Upper lobe of left lung (tissue), 6 donors: ENCODE measurements at regions not wholly inside any gene's neighbourhood (a gene's known extent, or its start where the extent isn't known, plus 50 kb on each side); places are given as distances from the start of the nearest gene placed in this dataset.
"Not testable (repeated sequence)": the region's sequence is repeated elsewhere in the genome, so short reads cannot be mapped to it uniquely, and the experiment has no call there.

Experiments
- ATAC-seq, 2 donors: fragments of 200-7000 bp; cut with Tn5 transposase; one replicate each; pipeline ENCODE4 v1.9.1; 2022; ENCODE audit warnings: mild to moderate bottlenecking in 2 of 2, moderate library complexity in 2 of 2; ENCODE audit not compliant: low FRiP score in 2 of 2
- DNase-seq, 2 donors: peaks; one replicate each; pipeline ENCODE4 v3.0.0-alpha.2; 2019 to 2020
- H3K27ac ChIP-seq, 4 donors: fragments of 200-600 bp; sonication (generic); one replicate each; pipeline ENCODE4 v1.5.1; 2016 to 2019
- H3K27me3 ChIP-seq, 4 donors: fragments of 200-600 bp; sonication (generic); one replicate each; pipeline ENCODE4 v1.5.1; 2017 to 2019
- H3K36me3 ChIP-seq, 4 donors: fragments of 200-600 bp; sonication (generic); one replicate each; pipeline ENCODE4 v1.5.1; 2016 to 2019
- H3K4me1 ChIP-seq, 4 donors: fragments of 200-600 bp; sonication (generic); one replicate each; pipeline ENCODE4 v1.5.1; 2018 to 2019
- H3K4me3 ChIP-seq, 4 donors: fragments of 200-600 bp; sonication (generic); one replicate each; pipeline ENCODE4 v1.5.1; 2017 to 2019; ENCODE audit warnings: mild to moderate bottlenecking in 2 of 4, moderate library complexity in 1 of 4
- H3K9me3 ChIP-seq, 4 donors: fragments of 200-600 bp; sonication (generic); one replicate each; pipeline ENCODE4 v1.5.1; 2018 to 2019
- EP300 ChIP-seq, 4 donors: sonication (generic); formaldehyde crosslinking; IDR thresholded peaks; one replicate each; pipeline ENCODE4 v1.5.1; 2017; ENCODE audit warnings: antibody characterized with exemption in 4 of 4, control low read depth in 2 of 4
- POLR2A ChIP-seq, 4 donors: fragments of 450-650 bp; IDR thresholded peaks; one replicate each; pipeline ENCODE4 v1.5.1; 2016 to 2017; ENCODE audit warnings: antibody characterized with exemption in 4 of 4, mild to moderate bottlenecking in 2 of 4
- POLR2AphosphoS5 ChIP-seq, 2 donors: sonication (generic); formaldehyde crosslinking; IDR thresholded peaks; one replicate each; pipeline ENCODE4 v1.5.1; 2017; ENCODE audit warnings: antibody characterized with exemption in 2 of 2
- WGBS, 2 donors: methylation state at CpG; one replicate each; pipeline ENCODE4 v1.1.5; 2017 to 2018; 5-methylcytosine and 5-hydroxymethylcytosine counted together
- TF ChIP-seq, protein P1 (sequence below), 6 experiments: fragments of 450-650 bp in 4 of 6; fragments of 200-600 bp in 2 of 6; sonication (generic) in 2 of 6; IDR thresholded peaks; one replicate each; pipeline ENCODE4 v1.5.1; 2016 to 2019; ENCODE audit warnings: antibody characterized with exemption in 6 of 6
- donor health status: DM: no; HTN: no; CAD: no; lungs with moderate emphysema.
- donor health status: DM: no; HTN: yes; CAD: no; lungs with severe emphysema.

DNA sequence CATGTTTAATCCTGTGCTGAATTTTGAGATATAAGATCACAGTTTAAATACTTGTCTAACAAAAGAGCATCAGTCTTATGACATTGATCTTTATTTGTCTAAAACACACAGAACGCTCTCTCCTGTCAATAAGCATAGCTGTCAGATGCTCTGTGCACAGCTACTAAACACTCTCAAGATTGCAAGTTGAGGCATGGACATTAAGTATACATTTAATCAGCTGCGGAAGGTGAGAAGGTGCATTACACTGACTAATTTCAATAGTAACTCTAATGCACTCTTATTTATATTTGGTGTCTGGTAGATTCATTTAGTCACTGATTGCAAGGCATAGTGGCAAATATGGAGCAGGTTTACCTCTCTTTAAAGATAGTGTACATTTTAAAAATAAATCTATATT lies 580.3 kb upstream of the NRP1 start:
- ATAC-seq (no peak), DNase-seq (no peak)
- no peak overlapping the region for H3K27ac ChIP-seq
- TF ChIP-seq EP300 (IDR thresholded peaks at IDR 0.05) (no peak), POLR2A (IDR thresholded peaks at IDR 0.05) (no peak), POLR2AphosphoS5 (IDR thresholded peaks at IDR 0.05) (no peak)
- TF ChIP-seq, protein P1, sequence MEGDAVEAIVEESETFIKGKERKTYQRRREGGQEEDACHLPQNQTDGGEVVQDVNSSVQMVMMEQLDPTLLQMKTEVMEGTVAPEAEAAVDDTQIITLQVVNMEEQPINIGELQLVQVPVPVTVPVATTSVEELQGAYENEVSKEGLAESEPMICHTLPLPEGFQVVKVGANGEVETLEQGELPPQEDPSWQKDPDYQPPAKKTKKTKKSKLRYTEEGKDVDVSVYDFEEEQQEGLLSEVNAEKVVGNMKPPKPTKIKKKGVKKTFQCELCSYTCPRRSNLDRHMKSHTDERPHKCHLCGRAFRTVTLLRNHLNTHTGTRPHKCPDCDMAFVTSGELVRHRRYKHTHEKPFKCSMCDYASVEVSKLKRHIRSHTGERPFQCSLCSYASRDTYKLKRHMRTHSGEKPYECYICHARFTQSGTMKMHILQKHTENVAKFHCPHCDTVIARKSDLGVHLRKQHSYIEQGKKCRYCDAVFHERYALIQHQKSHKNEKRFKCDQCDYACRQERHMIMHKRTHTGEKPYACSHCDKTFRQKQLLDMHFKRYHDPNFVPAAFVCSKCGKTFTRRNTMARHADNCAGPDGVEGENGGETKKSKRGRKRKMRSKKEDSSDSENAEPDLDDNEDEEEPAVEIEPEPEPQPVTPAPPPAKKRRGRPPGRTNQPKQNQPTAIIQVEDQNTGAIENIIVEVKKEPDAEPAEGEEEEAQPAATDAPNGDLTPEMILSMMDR (IDR thresholded peaks at IDR 0.05) = no peak
- H3K36me3 ChIP-seq = no peaks in the 10 kb centered on the region
- H3K4me1 ChIP-seq = no peaks in the 10 kb centered on the region
- H3K9me3 ChIP-seq = no peaks in the 10 kb centered on the region
- WGBS, 2 donors = 86 to 91% methylated on average over 2 of the region's 2 CpGs
- H3K27me3 ChIP-seq = no peaks in the 10 kb centered on the region
- no peak overlapping the region for H3K4me3 ChIP-seq

DNA sequence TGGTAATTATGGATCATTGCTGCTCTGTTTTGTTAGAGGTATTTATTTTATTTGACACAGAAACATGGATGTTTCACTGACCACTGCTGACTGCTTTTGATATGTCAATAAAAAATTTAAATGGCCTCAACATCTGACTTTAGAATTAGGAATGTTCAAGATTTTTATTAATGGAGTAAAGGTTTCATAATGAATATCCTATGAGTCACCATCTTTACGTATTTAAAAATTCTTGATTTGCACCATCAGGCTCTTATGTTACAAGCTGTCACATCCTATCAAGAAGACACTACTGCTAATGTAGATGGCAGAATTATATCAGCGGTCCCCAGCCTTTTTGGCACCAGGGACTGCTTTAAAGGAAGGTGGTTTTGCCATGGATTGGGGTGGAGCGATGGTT lies 578.7 kb upstream of the NRP1 start:
- WGBS, 2 donors = 88 to 93% methylated on average over 3 of the region's 3 CpGs
- no peaks in the 10 kb centered on the region for H3K9me3 ChIP-seq
- H3K27me3 ChIP-seq = no peaks in the 10 kb centered on the region
- H3K4me1 ChIP-seq = no peaks in the 10 kb centered on the region
- no peak for DNase-seq
- no peak for ATAC-seq
- H3K4me3 ChIP-seq = no peak overlapping the region
- TF ChIP-seq, protein P1 (IDR thresholded peaks at IDR 0.05) = no peak
- TF ChIP-seq POLR2AphosphoS5 (IDR thresholded peaks at IDR 0.05) = no peak
- no peak for TF ChIP-seq EP300 (IDR thresholded peaks at IDR 0.05)
- TF ChIP-seq POLR2A (IDR thresholded peaks at IDR 0.05) = no peak
- H3K27ac ChIP-seq = no peak overlapping the region
- H3K36me3 ChIP-seq = no peaks in the 10 kb centered on the region

- H3K27ac ChIP-seq, H3K4me1 ChIP-seq, H3K36me3 ChIP-seq, H3K4me3 ChIP-seq, H3K9me3 ChIP-seq, H3K27me3 ChIP-seq, DNase-seq, ATAC-seq: not testable (repeated sequence)
- WGBS, 2 donors = 84 to 91% methylated on average over 4 of the region's 4 CpGs
These were observed 575.0 kb upstream of the NRP1 start for GRCh38 chr10:33909476-33909875.

GRCh38 chr10:33901166-33901565 lies 566.7 kb upstream of the NRP1 start:
- Histone ChIP-seq H3K36me3 (no peaks in the 10 kb centered on the region), H3K4me3 (no peak overlapping the region), H3K27ac (peak overlapping the region in 3 of 4 donors; percentile 20 to 50 (median 28)), H3K27me3 (no peaks in the 10 kb centered on the region), H3K4me1 (peaks cover 0 to 3% (median 1%) of the 10 kb centered on the region in 4 donors), H3K9me3 (no peaks in the 10 kb centered on the region)
- DNase-seq (no peak), ATAC-seq (peak in 1 of 2 donors; percentile 75)
- 64% methylated on average over 2 of the region's 2 CpGs for WGBS, 2 donors
- TF ChIP-seq POLR2A (IDR thresholded peaks at IDR 0.05) = no peak
- TF ChIP-seq POLR2AphosphoS5 (IDR thresholded peaks at IDR 0.05) = no peak
- TF ChIP-seq, protein P1 (IDR thresholded peaks at IDR 0.05) = no peak
- TF ChIP-seq EP300 (IDR thresholded peaks at IDR 0.05) = no peak

GRCh38 chr10:33900596-33900995 lies 566.1 kb upstream of the NRP1 start:
- 57 to 67% methylated on average over 2 of the region's 2 CpGs for WGBS, 2 donors
- ATAC-seq = peak in 1 of 2 donors; percentile 72
- H3K9me3 ChIP-seq = no peaks in the 10 kb centered on the region
- H3K27ac ChIP-seq = peak overlapping the region in 2 of 4 donors; percentile 20 to 28
- TF ChIP-seq POLR2AphosphoS5 (IDR thresholded peaks at IDR 0.05) (no peak), EP300 (IDR thresholded peaks at IDR 0.05) (no peak), POLR2A (IDR thresholded peaks at IDR 0.05) (no peak)
- TF ChIP-seq, protein P1 (IDR thresholded peaks at IDR 0.05) = no peak
- DNase-seq = no peak
- H3K4me1 ChIP-seq = peaks cover 0 to 3% (median 1%) of the 10 kb centered on the region in 4 donors
- H3K36me3 ChIP-seq = no peaks in the 10 kb centered on the region
- no peaks in the 10 kb centered on the region for H3K27me3 ChIP-seq
- H3K4me3 ChIP-seq = no peak overlapping the region
